GM11168 (cell line): ENCODE measurements at regions not wholly inside any gene's neighbourhood (a gene's known extent, or its start where the extent isn't known, plus 50 kb on each side); places are given as distances from the start of the nearest gene placed in this dataset.
"Not testable (repeated sequence)": the region's sequence is repeated elsewhere in the genome, so short reads cannot be mapped to it uniquely, and the experiment has no call there.

Experiments used
- in situ Hi-C: fragments of 300-500 bp; cut with MboI; formaldehyde crosslinking; loops from one replicate; pipeline ENCODE4 v1.12.0; 2022; ENCODE audit warnings: low sequenced_read_pairs; ENCODE audit not compliant: unreplicated experiment

- in situ Hi-C loops = no loop called here
These were observed 178.6 kb upstream of the CCDC54 start for GRCh38 chr3:107198581-107199181.

- in situ Hi-C loops = no loop called here
These were observed 176.1 kb upstream of the CCDC54 start for GRCh38 chr3:107201146-107201545.

- in situ Hi-C loops = not testable (repeated sequence)
These were observed 174.4 kb upstream of the CCDC54 start for GRCh38 chr3:107202885-107203284.

- in situ Hi-C loops = no loop called here
These were observed 173.1 kb upstream of the CCDC54 start for GRCh38 chr3:107204121-107204520.

GRCh38 chr3:107205358-107205757, 171.9 kb upstream of the CCDC54 start:
- in situ Hi-C loops = no loop called here

GRCh38 chr3:107206141-107206540, 171.1 kb upstream of the CCDC54 start:
- in situ Hi-C loops = no loop called here

- in situ Hi-C loops = no loop called here
These were observed 170.3 kb upstream of the CCDC54 start for GRCh38 chr3:107206945-107207344.

- in situ Hi-C loops = no loop called here
These were observed 169.1 kb upstream of the CCDC54 start for GRCh38 chr3:107208100-107208499.

- in situ Hi-C loops = no loop called here
These were observed 168.4 kb upstream of the CCDC54 start for GRCh38 chr3:107208796-107209195.

- in situ Hi-C loops = no loop called here
These were observed 167.8 kb upstream of the CCDC54 start for GRCh38 chr3:107209302-107209990.

GRCh38 chr3:107211608-107212007, 165.6 kb upstream of the CCDC54 start:
- in situ Hi-C loops = no loop called here

GRCh38 chr3:107212618-107213017, 164.6 kb upstream of the CCDC54 start:
- in situ Hi-C loops = no loop called here

- in situ Hi-C loops = no loop called here
These were observed 164.1 kb upstream of the CCDC54 start for GRCh38 chr3:107213044-107213669.

- in situ Hi-C loops = no loop called here
These were observed 161.0 kb upstream of the CCDC54 start for GRCh38 chr3:107216229-107216628.

- in situ Hi-C loops = no loop called here
These were observed 160.5 kb upstream of the CCDC54 start for GRCh38 chr3:107216711-107217110.

GRCh38 chr3:107217172-107217571, 160.1 kb upstream of the CCDC54 start:
- in situ Hi-C loops = no loop called here

- in situ Hi-C loops = no loop called here
These were observed 158.4 kb upstream of the CCDC54 start for GRCh38 chr3:107218864-107219269.

GRCh38 chr3:107220538-107220937, 156.7 kb upstream of the CCDC54 start:
- in situ Hi-C loops = no loop called here

- in situ Hi-C loops = no loop called here
These were observed 155.4 kb upstream of the CCDC54 start for GRCh38 chr3:107221856-107222255.

GRCh38 chr3:107222907-107223306, 154.3 kb upstream of the CCDC54 start:
- in situ Hi-C loops = no loop called here

- in situ Hi-C loops = no loop called here
These were observed 153.1 kb upstream of the CCDC54 start for GRCh38 chr3:107224026-107224596.
